Heart right ventricle (tissue), 16 donors: ENCODE measurements at regions not wholly inside any gene's neighbourhood (a gene's known extent, or its start where the extent isn't known, plus 50 kb on each side); places are given as distances from the start of the nearest gene placed in this dataset.
"Not testable (repeated sequence)": the region's sequence is repeated elsewhere in the genome, so short reads cannot be mapped to it uniquely, and the experiment has no call there.

ENCODE experiments used
- ATAC-seq, 8 donors: fragments of 200-7000 bp; cut with Tn5 transposase; one replicate each; pipeline ENCODE4 v1.9.1; 2020; ENCODE audit warnings: mild to moderate bottlenecking in 8 of 8, moderate library complexity in 8 of 8, moderate number of reproducible peaks in 1 of 8
- DNase-seq, 2 donors: peaks; one replicate each; pipeline ENCODE4 v3.0.0-alpha.2; 2020
- H3K27ac ChIP-seq, 10 donors: fragments of 200-600 bp; sonication (generic) in 2 of 10; one replicate each; pipeline versions ENCODE4 v1.5.0 to v1.8.0; 2020 to 2022; ENCODE audit warnings: mild to moderate bottlenecking in 3 of 10
- H3K27me3 ChIP-seq, 7 donors: fragments of 200-600 bp; one replicate each; pipeline ENCODE4 v1.8.0; 2021 to 2022; ENCODE audit warnings: mild to moderate bottlenecking in 2 of 7
- H3K36me3 ChIP-seq, 9 donors: fragments of 200-600 bp; sonication (generic) in 1 of 9; one replicate each; pipeline versions ENCODE4 v1.5.0 to v1.8.0; 2020 to 2022; ENCODE audit warnings: mild to moderate bottlenecking in 2 of 9
- H3K4me1 ChIP-seq, 9 donors: fragments of 200-600 bp; sonication (generic) in 1 of 9; one replicate each; pipeline versions ENCODE4 v1.5.0 to v1.8.0; 2020 to 2022; ENCODE audit warnings: mild to moderate bottlenecking in 4 of 9
- H3K4me3 ChIP-seq, 10 donors: fragments of 200-600 bp; sonication (generic) in 2 of 10; one replicate each; pipeline versions ENCODE4 v1.5.0 to v1.8.0; 2020 to 2022; ENCODE audit warnings: mild to moderate bottlenecking in 7 of 10, moderate library complexity in 2 of 10
- H3K9me3 ChIP-seq, 11 donors: fragments of 200-600 bp in 10 of 11; sonication (generic) in 2 of 11; one replicate each; pipeline versions ENCODE4 v1.5.0 to v1.8.0; 2013 to 2022; ENCODE audit warnings: mild to moderate bottlenecking in 2 of 11, control low read depth in 1 of 11, moderate library complexity in 1 of 11
- WGBS, 2 donors: extraction: QIAGEN DNeasy Blood & Tissue Kit; methylation state at CpG; one replicate each; pipeline ENCODE4 v1.1.7; 2013; ENCODE audit warnings: inconsistent platforms in 1 of 2; 5-methylcytosine and 5-hydroxymethylcytosine counted together
- intact Hi-C, 10 donors: fragments of 100-400 bp; cut with DNase I; formaldehyde crosslinking; loops; one replicate each; pipeline versions ENCODE4 v1.11.1 to v1.14.2; 2022
- TF ChIP-seq, protein P1 (sequence below), 9 donors: fragments of 200-600 bp; sonication (generic) in 2 of 9; IDR thresholded peaks; one replicate each; pipeline versions ENCODE4 v1.5.0 to v1.8.0; 2021 to 2022; ENCODE audit warnings: antibody characterized with exemption in 9 of 9, mild to moderate bottlenecking in 5 of 9, moderate library complexity in 1 of 9
- donor health status: Arrhythmogenic right ventricular cardiomyopathy.
- donor health status: ischemic (EF 13 %, LVEDD 7.1; RV severe dilation, severe dysfunction).
- donor health status: healthy with polysubstance abuse.
- donor health status: DM: no; HTN: yes; CAD: no.
- donor health status: DM: no; HTN: no; CAD: no.
- donor health status: ischemic (EF 25% LVEDD 6.9; RV normal size, moderate dysfunction).
- donor health status: ischemic (EF 25% LVEDD 5.7; RV mildly dilated, moderate dysfunction).
- donor health status: healthy.
- donor health status: DM: yes; HTN: yes; CAD: no.
- donor health status: Ischemic cardiomyopathy.
- donor health status: ischemic (EF 35%, LVEDD 5.7; RV mildly dilated, moderate dysfunction).
- donor health status: nonischemic (EF 11% LVEDD 7.7; RV severe dilation, severe dysfunction).
- donor health status: DM: yes; HTN: yes; CAD: no.
- donor health status: PGD.
- donor health status: ischemic (EF 29% LVEDD 5.4; RV normal size, mild dysfunction).
- donor health status: nonischemic (EF 23%, LVEDD 6.1; RV moderate dilation, normal function).

DNA sequence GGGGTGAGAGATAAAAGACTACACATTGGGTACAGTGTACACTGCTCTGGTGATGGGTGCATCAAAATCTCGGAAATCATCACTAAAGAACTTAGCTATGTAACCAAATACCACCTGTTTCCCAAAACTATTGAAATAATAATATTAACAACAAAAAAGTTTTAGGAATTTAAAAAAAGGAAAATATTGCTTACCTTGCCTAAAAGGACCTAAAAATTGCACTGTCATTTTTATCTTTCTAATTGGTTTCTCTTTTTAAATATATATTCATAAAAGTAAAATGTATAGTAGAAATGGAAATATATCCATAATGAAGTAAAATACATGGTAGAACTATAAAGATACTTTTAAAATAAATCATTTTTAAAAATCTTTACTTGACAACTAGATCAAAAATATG lies 719.3 kb upstream of the RGS18 start:
- ATAC-seq (no peak), DNase-seq (no peak)
- TF ChIP-seq, protein P1, sequence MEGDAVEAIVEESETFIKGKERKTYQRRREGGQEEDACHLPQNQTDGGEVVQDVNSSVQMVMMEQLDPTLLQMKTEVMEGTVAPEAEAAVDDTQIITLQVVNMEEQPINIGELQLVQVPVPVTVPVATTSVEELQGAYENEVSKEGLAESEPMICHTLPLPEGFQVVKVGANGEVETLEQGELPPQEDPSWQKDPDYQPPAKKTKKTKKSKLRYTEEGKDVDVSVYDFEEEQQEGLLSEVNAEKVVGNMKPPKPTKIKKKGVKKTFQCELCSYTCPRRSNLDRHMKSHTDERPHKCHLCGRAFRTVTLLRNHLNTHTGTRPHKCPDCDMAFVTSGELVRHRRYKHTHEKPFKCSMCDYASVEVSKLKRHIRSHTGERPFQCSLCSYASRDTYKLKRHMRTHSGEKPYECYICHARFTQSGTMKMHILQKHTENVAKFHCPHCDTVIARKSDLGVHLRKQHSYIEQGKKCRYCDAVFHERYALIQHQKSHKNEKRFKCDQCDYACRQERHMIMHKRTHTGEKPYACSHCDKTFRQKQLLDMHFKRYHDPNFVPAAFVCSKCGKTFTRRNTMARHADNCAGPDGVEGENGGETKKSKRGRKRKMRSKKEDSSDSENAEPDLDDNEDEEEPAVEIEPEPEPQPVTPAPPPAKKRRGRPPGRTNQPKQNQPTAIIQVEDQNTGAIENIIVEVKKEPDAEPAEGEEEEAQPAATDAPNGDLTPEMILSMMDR (IDR thresholded peaks at IDR 0.05), result no peak
- 74 to 96% methylated on average over 1 of the region's 1 CpG for WGBS, 2 donors
- H3K4me1 ChIP-seq, result no peaks in the 10 kb centered on the region
- H3K9me3 ChIP-seq, result peaks cover 0 to 25% (median 0%) of the 10 kb centered on the region in 11 donors
- no peak overlapping the region for H3K27ac ChIP-seq
- no peak overlapping the region for H3K4me3 ChIP-seq
- no peaks in the 10 kb centered on the region for H3K36me3 ChIP-seq
- H3K27me3 ChIP-seq, result no peaks in the 10 kb centered on the region
- intact Hi-C loops, result no loop called here

DNA sequence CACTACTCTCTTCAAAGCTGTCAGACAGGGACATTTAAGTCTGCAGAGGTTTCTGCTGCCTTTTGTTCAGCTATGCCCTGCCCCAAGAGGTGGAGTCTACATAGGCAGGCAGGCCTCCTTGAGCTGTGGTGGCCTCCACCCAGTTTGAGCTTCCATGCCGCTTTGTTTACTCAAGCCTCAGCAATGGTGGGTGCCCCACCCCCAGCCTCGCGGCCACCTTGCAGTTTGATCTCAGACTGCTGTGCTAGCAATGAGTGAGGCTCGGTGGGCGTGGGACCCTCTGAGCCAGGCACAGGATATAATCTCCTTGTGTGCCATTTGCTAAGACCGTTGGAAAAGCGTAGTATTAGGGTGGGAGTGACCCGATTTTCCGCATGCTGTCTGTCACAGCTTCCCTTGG lies 710.0 kb upstream of the RGS18 start:
- intact Hi-C loops, result not testable (repeated sequence)
- WGBS, 2 donors, result 91 to 93% methylated on average over 9 of the region's 9 CpGs

DNA sequence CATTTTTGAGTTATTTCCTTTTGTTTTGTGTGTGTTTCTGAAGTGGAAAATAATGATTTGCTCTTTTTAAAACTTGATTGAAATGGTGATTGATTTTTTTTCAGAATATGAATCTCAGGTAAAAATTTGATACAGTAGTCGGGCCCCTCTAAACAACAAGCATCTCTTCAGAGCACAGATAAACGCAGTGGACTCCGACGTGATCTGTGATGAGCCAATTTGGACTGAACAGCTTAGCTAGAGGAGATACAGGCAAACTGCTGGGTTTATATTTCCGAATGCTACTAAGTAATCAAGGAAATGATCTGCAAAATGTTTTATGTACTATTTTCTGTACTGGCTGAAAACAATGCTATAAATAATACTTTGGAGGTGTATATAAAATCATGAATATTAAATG lies 705.7 kb upstream of the RGS18 start:
- H3K36me3 ChIP-seq, result no peaks in the 10 kb centered on the region
- 72 to 87% methylated on average over 5 of the region's 5 CpGs for WGBS, 2 donors
- DNase-seq, result no peak
- no peaks in the 10 kb centered on the region for H3K27me3 ChIP-seq
- H3K4me1 ChIP-seq, result no peaks in the 10 kb centered on the region
- H3K27ac ChIP-seq, result no peak overlapping the region
- H3K9me3 ChIP-seq, result peaks cover 0 to 14% (median 0%) of the 10 kb centered on the region in 11 donors
- no peak overlapping the region for H3K4me3 ChIP-seq
- intact Hi-C loops, result no loop called here
- TF ChIP-seq, protein P1 (IDR thresholded peaks at IDR 0.05), result no peak
- ATAC-seq, result no peak

More for the DNA sequence above, 710.0 kb upstream of the RGS18 start:
- not testable (repeated sequence) for H3K36me3 ChIP-seq, H3K27me3 ChIP-seq, ATAC-seq, H3K27ac ChIP-seq, H3K4me1 ChIP-seq, DNase-seq, H3K4me3 ChIP-seq
- H3K9me3 ChIP-seq, result peaks cover 0 to 18% (median 0%) of the 10 kb centered on the region in 11 donors

DNA sequence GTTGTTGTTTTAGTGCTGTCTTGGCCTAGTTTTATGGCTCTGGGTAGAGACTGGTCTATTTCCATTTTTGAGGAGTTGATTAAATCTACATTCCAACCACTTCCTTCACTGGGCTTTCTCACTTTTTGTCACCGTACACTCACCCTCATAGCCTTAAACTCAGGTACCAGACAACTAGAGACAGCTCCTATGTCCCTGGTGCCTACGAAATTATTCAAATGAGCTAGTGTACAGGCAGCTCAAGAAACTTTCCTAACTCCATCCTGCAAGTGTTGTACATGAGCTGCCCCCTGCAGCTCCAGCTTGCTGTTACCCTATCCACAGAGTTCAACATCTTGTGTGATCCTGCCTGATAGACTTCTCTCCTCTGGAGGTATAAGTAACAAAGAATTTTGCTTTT lies 704.8 kb upstream of the RGS18 start:
- no peaks in the 10 kb centered on the region for H3K36me3 ChIP-seq
- TF ChIP-seq, protein P1 (IDR thresholded peaks at IDR 0.05), result no peak
- peaks cover 0 to 5% (median 0%) of the 10 kb centered on the region in 11 donors for H3K9me3 ChIP-seq
- 71 to 74% methylated on average over 2 of the region's 2 CpGs for WGBS, 2 donors
- intact Hi-C loops, result no loop called here
- H3K4me3 ChIP-seq, result no peak overlapping the region
- no peaks in the 10 kb centered on the region for H3K4me1 ChIP-seq
- H3K27ac ChIP-seq, result no peak overlapping the region
- DNase-seq (no peak), ATAC-seq (no peak)
- H3K27me3 ChIP-seq, result no peaks in the 10 kb centered on the region

DNA sequence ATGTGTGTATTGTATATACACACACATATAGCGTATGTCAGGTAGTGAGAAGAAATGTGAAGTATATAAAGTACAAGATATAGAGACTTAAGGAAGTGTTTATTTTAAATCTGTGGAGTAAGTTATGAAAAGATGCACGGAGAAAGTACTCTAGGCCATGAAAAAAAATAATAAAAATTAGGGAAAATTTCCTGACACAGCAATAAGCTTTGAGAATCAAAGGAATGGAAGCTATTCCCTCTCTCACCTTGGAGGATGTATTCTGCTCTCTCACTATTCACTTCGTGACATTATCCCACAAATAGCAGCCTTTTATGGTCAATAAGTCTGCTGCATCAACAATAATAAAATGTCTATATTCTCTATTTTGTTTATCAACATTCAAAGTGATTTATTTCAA lies 700.4 kb upstream of the RGS18 start:
- ATAC-seq, result no peak
- no peaks in the 10 kb centered on the region for H3K4me1 ChIP-seq
- H3K27me3 ChIP-seq, result no peaks in the 10 kb centered on the region
- intact Hi-C loops, result no loop called here
- no peaks in the 10 kb centered on the region for H3K9me3 ChIP-seq
- H3K4me3 ChIP-seq, result no peak overlapping the region
- no peaks in the 10 kb centered on the region for H3K36me3 ChIP-seq
- no peak for DNase-seq
- TF ChIP-seq, protein P1 (IDR thresholded peaks at IDR 0.05), result no peak
- 76 to 80% methylated on average over 3 of the region's 3 CpGs for WGBS, 2 donors
- no peak overlapping the region for H3K27ac ChIP-seq
